GM12878 (cell line): ENCODE measurements at regions not wholly inside any gene's neighbourhood (a gene's known extent, or its start where the extent isn't known, plus 50 kb on each side); places are given as distances from the start of the nearest gene placed in this dataset.

Experiments
- ATAC-seq: fragments of 200-7000 bp; cut with Tn5 transposase; 3 replicates; pipeline ENCODE4 v1.9.1; 2020; ENCODE audit warnings: mild to moderate bottlenecking, moderate library complexity
- BruUV-seq: library from RNA; stranded (reverse); fragments of 400-500 nt; replicated peaks from 2 replicates; lab custom pipeline; 2021; lab: Mats Ljungman, UMichigan
- CTCF ChIA-PET: fragments of 300-600 bp; sonication (Branson Sonifier 250); formaldehyde crosslinking; extraction: SDS; loops from one replicate; lab custom pipeline; 2021; ENCODE audit warnings: inconsistent platforms; lab: Yijun Ruan, JAX
- POLR2A ChIA-PET: fragments of 350-600 bp; formaldehyde crosslinking; extraction: SDS; loops from one replicate; lab custom pipeline; 2021; ENCODE audit warnings: inconsistent platforms; lab: Charles Lee
- RAD21 ChIA-PET: fragments of 300-600 bp; sonication (Branson Sonifier 250); formaldehyde crosslinking; loops from one replicate; lab custom pipeline; 2023; ENCODE audit warnings: antibody characterized with exemption; ENCODE audit not compliant: unreplicated experiment; lab: Charles Lee
- SMC1A ChIA-PET: fragments of 300-600 bp; sonication (Branson Sonifier 250); formaldehyde crosslinking; loops from one replicate; lab custom pipeline; 2023; ENCODE audit not compliant: unreplicated experiment, uncharacterized antibody; lab: Charles Lee
- DNase-seq: peaks from one replicate; pipeline ENCODE4 v3.0.0-alpha.2; 2011; ENCODE audit warnings: low read depth, low spot score
- FAIRE-seq: peaks from 3 replicates; lab custom pipeline; 2011; peaks lifted over from hg19 to GRCh38; lab: Jason Lieb, UNC
- H2AFZ ChIP-seq: 2 replicates; pipeline ENCODE4 v1.6.0; 2011; ENCODE audit warnings: low read depth, low read length, control low read depth; ENCODE audit not compliant: control insufficient read depth
- H3K27ac ChIP-seq: 2 replicates; pipeline ENCODE4 v1.5.1; 2011; ENCODE audit warnings: control low read depth; ENCODE audit not compliant: control insufficient read depth, insufficient read depth
- H3K27me3 ChIP-seq, 2 experiments: replicated peaks in 1 of 2; 2 replicates each; pipeline versions ENCODE4 v1.6.0 to v1.6.1; 2011; ENCODE audit warnings: low read length in 1 of 2; ENCODE audit not compliant: control insufficient read depth in 2 of 2, insufficient read depth in 2 of 2
- H3K36me3 ChIP-seq, 2 experiments: 2 replicates each; pipeline ENCODE4 v1.5.1; 2011; ENCODE audit warnings: low read length in 1 of 2; ENCODE audit not compliant: control insufficient read depth in 2 of 2, insufficient read depth in 2 of 2
- H3K4me1 ChIP-seq: 2 replicates; pipeline ENCODE4 v1.6.1; 2011; ENCODE audit warnings: mild to moderate bottlenecking, low read length, moderate library complexity, mixed read lengths; ENCODE audit not compliant: control insufficient read depth, insufficient read depth
- H3K4me2 ChIP-seq: 2 replicates; pipeline ENCODE4 v1.6.0; 2011; ENCODE audit warnings: control low read depth; ENCODE audit not compliant: control insufficient read depth, insufficient read depth
- H3K4me3 ChIP-seq: fragments of 200-600 bp; sonication (generic); 2 replicates; pipeline ENCODE4 v1.5.1; 2016
- H3K79me2 ChIP-seq: 2 replicates; pipeline ENCODE4 v1.6.0; 2011; ENCODE audit warnings: low read length; ENCODE audit not compliant: control insufficient read depth, insufficient read depth
- H3K9ac ChIP-seq: 2 replicates; pipeline ENCODE4 v1.8.0; 2011; ENCODE audit warnings: low read length, control low read depth, mixed read lengths; ENCODE audit not compliant: control insufficient read depth, insufficient read depth
- H3K9me3 ChIP-seq: replicated peaks from 3 replicates; pipeline ENCODE4 v1.5.1; 2011; ENCODE audit warnings: mild to moderate bottlenecking, low read length; ENCODE audit not compliant: control insufficient read depth, insufficient read depth
- H4K20me1 ChIP-seq: 2 replicates; pipeline ENCODE4 v1.6.0; 2011; ENCODE audit not compliant: control insufficient read depth, insufficient read depth
- CEBPB ChIP-seq, 2 experiments: fragments of 150-350 bp in 1 of 2; IDR thresholded peaks; 2 replicates each; pipeline ENCODE4 v1.6.1; 2012 to 2014; ENCODE audit warnings: low read depth in 2 of 2, low read length in 2 of 2, borderline replicate concordance in 1 of 2, inconsistent platforms in 1 of 2
- CHD2 ChIP-seq: IDR thresholded peaks from 2 replicates; pipeline ENCODE4 v1.6.1; 2011; ENCODE audit warnings: low read depth, low read length, improper control_type of control experiment, borderline replicate concordance
- E2F4 ChIP-seq: IDR thresholded peaks from 2 replicates; pipeline ENCODE4 v1.6.1; 2012; ENCODE audit warnings: low read depth, low read length, improper control_type of control experiment
- GABPA ChIP-seq: IDR thresholded peaks from 2 replicates; pipeline ENCODE4 v1.6.1; 2014; ENCODE audit warnings: antibody characterized with exemption, low read depth, mild to moderate bottlenecking, inconsistent platforms
- HDAC6 ChIP-seq: fragments of 200-600 bp; sonication (generic); IDR thresholded peaks from one replicate; pipeline ENCODE4 v1.8.0; 2017; ENCODE audit warnings: antibody characterized with exemption; ENCODE audit not compliant: unreplicated experiment
- NFYA ChIP-seq: IDR thresholded peaks from 2 replicates; pipeline ENCODE4 v1.6.1; 2011; ENCODE audit warnings: low read depth, mild to moderate bottlenecking, low read length, improper control_type of control experiment, borderline replicate concordance
- NR2F1 ChIP-seq: fragments of 450-650 bp; conservative IDR thresholded peaks from 2 replicates; pipeline ENCODE4 v1.6.1; 2017; ENCODE audit warnings: mild to moderate bottlenecking
- PAX5 ChIP-seq: IDR thresholded peaks from 2 replicates; pipeline ENCODE4 v1.6.1; 2011; ENCODE audit warnings: low read depth, low read length, borderline replicate concordance
- SUPT20H ChIP-seq: IDR thresholded peaks from 2 replicates; pipeline ENCODE4 v1.6.1; 2011; ENCODE audit warnings: low read depth, mild to moderate bottlenecking, low read length, moderate library complexity, borderline replicate concordance; ENCODE audit not compliant: control insufficient read depth
- TARDBP ChIP-seq: IDR thresholded peaks from 2 replicates; pipeline ENCODE4 v1.6.1; 2016; ENCODE audit warnings: borderline replicate concordance
- WRNIP1 ChIP-seq: IDR thresholded peaks from 2 replicates; pipeline ENCODE4 v1.6.1; 2011; ENCODE audit warnings: low read depth, low read length, improper control_type of control experiment, borderline replicate concordance
- ZNF384 ChIP-seq: IDR thresholded peaks from 2 replicates; pipeline ENCODE4 v1.6.1; 2012; ENCODE audit warnings: low read depth, mild to moderate bottlenecking, low read length, improper control_type of control experiment, borderline replicate concordance
- in situ Hi-C: fragments of 300-500 bp; cut with MboI; formaldehyde crosslinking; loops from 9 replicates; pipeline ENCODE4 v1.14.3; 2018; ENCODE audit warnings: mixed read lengths
- intact Hi-C: fragments of 100-400 bp; cut with micrococcal nuclease; formaldehyde crosslinking; loops from one replicate; pipeline ENCODE4 v1.14.2; 2022; ENCODE audit not compliant: unreplicated experiment

- TF ChIP-seq CEBPB (IDR thresholded peaks at IDR 0.05; ENCODE audit: borderline replicate concordance in 1 of 2, low read depth in 2 of 2, low read length in 2 of 2) (no peak), NR2F1 (no peak), PAX5 (no peak), HDAC6 (no peak), TARDBP (no peak), SUPT20H (no peak), GABPA (no peak), WRNIP1 (no peak), CHD2 (no peak), NFYA (no peak), E2F4 (no peak), ZNF384 (no peak)
- Histone ChIP-seq H3K79me2 (no peaks in the 10 kb centered on the region), H3K4me1 (no peaks in the 10 kb centered on the region), H3K27ac (no peak overlapping the region), H3K36me3 (no peaks in the 10 kb centered on the region), H3K9ac (no peak overlapping the region), H3K4me3 (no peak overlapping the region), H2AFZ (no peak overlapping the region), H3K27me3 (no peaks in the 10 kb centered on the region), H4K20me1 (no peaks in the 10 kb centered on the region), H3K4me2 (no peak overlapping the region), H3K9me3 (no peaks in the 10 kb centered on the region)
- FAIRE-seq (no peak), DNase-seq (no peak), ATAC-seq (no peak)
- in situ Hi-C loops: no loop called here
- POLR2A ChIA-PET: no interaction called here
- RAD21 ChIA-PET: no interaction called here
- CTCF ChIA-PET: no interaction called here
- intact Hi-C loops: no loop called here
- SMC1A ChIA-PET: no interaction called here
- no TSS peak for BruUV-seq
These were observed 83.9 kb downstream of the OR5AK2 start for GRCh38 chr11:57072640-57073039.
